Gastroesophageal sphincter (tissue), 3 donors: ENCODE measurements at regions not wholly inside any gene's neighbourhood (a gene's known extent, or its start where the extent isn't known, plus 50 kb on each side); places are given as distances from the start of the nearest gene placed in this dataset.

ENCODE experiments used
- EP300 ChIP-seq: sonication (generic); formaldehyde crosslinking; IDR thresholded peaks from one replicate; pipeline ENCODE4 v1.6.1; 2017; ENCODE audit warnings: antibody characterized with exemption, mild to moderate bottlenecking
- POLR2AphosphoS5 ChIP-seq: sonication (generic); formaldehyde crosslinking; IDR thresholded peaks from one replicate; pipeline ENCODE4 v1.6.1; 2017; ENCODE audit warnings: antibody characterized with exemption
- TF ChIP-seq, protein P1 (sequence below), 4 experiments: fragments of 200-600 bp in 2 of 4; fragments of 450-650 bp in 2 of 4; sonication (generic) in 1 of 4; IDR thresholded peaks; one replicate each; pipeline ENCODE4 v1.5.1; 2017 to 2019; ENCODE audit warnings: antibody characterized with exemption in 4 of 4, mild to moderate bottlenecking in 2 of 4, moderate library complexity in 2 of 4

DNA sequence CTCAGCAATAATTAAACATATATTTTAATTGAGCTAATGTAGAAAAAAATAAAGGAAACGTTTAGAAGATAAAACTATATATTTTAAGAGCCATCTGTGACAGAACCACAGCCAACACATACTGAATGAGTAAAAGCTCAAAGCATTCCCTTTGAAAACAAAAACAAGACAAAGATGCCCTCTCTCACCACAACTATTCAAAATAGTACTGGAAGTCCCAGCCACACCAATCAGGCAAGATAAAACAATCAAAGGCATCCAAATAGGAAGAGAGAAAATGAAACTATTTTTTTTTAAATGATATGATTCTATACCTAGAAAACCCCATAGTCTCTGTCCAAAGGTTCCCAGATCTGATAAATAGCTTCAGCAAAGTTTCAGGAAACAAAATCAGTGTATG is 262.0 kb downstream of the HTR1A start:
- TF ChIP-seq, protein P1, sequence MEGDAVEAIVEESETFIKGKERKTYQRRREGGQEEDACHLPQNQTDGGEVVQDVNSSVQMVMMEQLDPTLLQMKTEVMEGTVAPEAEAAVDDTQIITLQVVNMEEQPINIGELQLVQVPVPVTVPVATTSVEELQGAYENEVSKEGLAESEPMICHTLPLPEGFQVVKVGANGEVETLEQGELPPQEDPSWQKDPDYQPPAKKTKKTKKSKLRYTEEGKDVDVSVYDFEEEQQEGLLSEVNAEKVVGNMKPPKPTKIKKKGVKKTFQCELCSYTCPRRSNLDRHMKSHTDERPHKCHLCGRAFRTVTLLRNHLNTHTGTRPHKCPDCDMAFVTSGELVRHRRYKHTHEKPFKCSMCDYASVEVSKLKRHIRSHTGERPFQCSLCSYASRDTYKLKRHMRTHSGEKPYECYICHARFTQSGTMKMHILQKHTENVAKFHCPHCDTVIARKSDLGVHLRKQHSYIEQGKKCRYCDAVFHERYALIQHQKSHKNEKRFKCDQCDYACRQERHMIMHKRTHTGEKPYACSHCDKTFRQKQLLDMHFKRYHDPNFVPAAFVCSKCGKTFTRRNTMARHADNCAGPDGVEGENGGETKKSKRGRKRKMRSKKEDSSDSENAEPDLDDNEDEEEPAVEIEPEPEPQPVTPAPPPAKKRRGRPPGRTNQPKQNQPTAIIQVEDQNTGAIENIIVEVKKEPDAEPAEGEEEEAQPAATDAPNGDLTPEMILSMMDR (IDR thresholded peaks at IDR 0.05) = no peak
- TF ChIP-seq POLR2AphosphoS5 (no peak), EP300 (no peak)
